KMS-11 (cell line): ENCODE measurements at regions not wholly inside any gene's neighbourhood (a gene's known extent, or its start where the extent isn't known, plus 50 kb on each side); places are given as distances from the start of the nearest gene placed in this dataset.
"Not testable (repeated sequence)": the region's sequence is repeated elsewhere in the genome, so short reads cannot be mapped to it uniquely, and the experiment has no call there.

Experiments used
- H2AFZ ChIP-seq: fragments of 200-600 bp; sonication (generic); 2 replicates; pipeline ENCODE4 v1.6.1; 2016; ENCODE audit warnings: antibody characterized with exemption, mixed run types, low read depth
- H3K27ac ChIP-seq: fragments of 200-600 bp; sonication (generic); 2 replicates; pipeline ENCODE4 v1.6.1; 2016; ENCODE audit warnings: mild to moderate bottlenecking, mixed run types
- H3K27me3 ChIP-seq: fragments of 200-600 bp; sonication (generic); 2 replicates; pipeline ENCODE4 v1.6.1; 2017; ENCODE audit warnings: mild to moderate bottlenecking, low read depth, mixed run types, moderate library complexity; ENCODE audit not compliant: insufficient read depth
- H3K36me3 ChIP-seq: fragments of 200-600 bp; sonication (generic); 2 replicates; pipeline ENCODE4 v1.6.1; 2017; ENCODE audit warnings: mild to moderate bottlenecking, mixed run types; ENCODE audit not compliant: insufficient read depth
- H3K4me1 ChIP-seq: fragments of 200-600 bp; sonication (generic); 2 replicates; pipeline ENCODE4 v1.6.1; 2016; ENCODE audit warnings: mild to moderate bottlenecking, low read depth, mixed run types; ENCODE audit not compliant: poor library complexity, severe bottlenecking
- H3K4me2 ChIP-seq: fragments of 200-600 bp; sonication (generic); 2 replicates; pipeline ENCODE4 v1.7.0; 2016; ENCODE audit warnings: mild to moderate bottlenecking, mixed run types
- H3K4me3 ChIP-seq: fragments of 200-600 bp; sonication (generic); IDR thresholded peaks from 2 replicates; pipeline ENCODE4 v1.6.1; 2017; ENCODE audit warnings: low read depth, low read length, mixed read lengths; ENCODE audit not compliant: insufficient read depth
- H3K79me2 ChIP-seq: fragments of 200-600 bp; sonication (generic); 2 replicates; pipeline ENCODE4 v1.6.1; 2016; ENCODE audit warnings: low read depth, mixed run types; ENCODE audit not compliant: insufficient read depth
- H3K9ac ChIP-seq: fragments of 200-600 bp; sonication (generic); 2 replicates; pipeline ENCODE4 v1.6.1; 2016; ENCODE audit warnings: mild to moderate bottlenecking, mixed run types
- H4K20me1 ChIP-seq: fragments of 200-600 bp; sonication (generic); 2 replicates; pipeline ENCODE4 v1.6.1; 2016; ENCODE audit warnings: mild to moderate bottlenecking, mixed run types; ENCODE audit not compliant: insufficient read depth
- CTCF ChIP-seq: fragments of 200-600 bp; sonication (generic); conservative IDR thresholded peaks from 2 replicates; pipeline ENCODE4 v1.6.1; 2017; ENCODE audit warnings: low read depth, mild to moderate bottlenecking, antibody characterized with exemption, low read length, moderate library complexity, mixed read lengths

- no peak overlapping the region for H3K27ac ChIP-seq
- peak overlapping the region; percentile 5; the same call in 1 of the 2 replicates for H3K4me2 ChIP-seq
- no peaks in the 10 kb centered on the region for H3K27me3 ChIP-seq
- TF ChIP-seq CTCF: no peak
- 0 out of 2 replicates have a peak overlapping the region, but pooled peaks have one; percentile 10 for H2AFZ ChIP-seq
- H3K4me3 ChIP-seq: no peak overlapping the region
- no peak overlapping the region for H3K9ac ChIP-seq
- no peaks in the 10 kb centered on the region for H4K20me1 ChIP-seq
- no peaks in the 10 kb centered on the region for H3K36me3 ChIP-seq
- no peaks in the 10 kb centered on the region for H3K4me1 ChIP-seq
- no peaks in the 10 kb centered on the region for H3K79me2 ChIP-seq
Measured at GRCh38 chrX:95950679-95951078, 734.0 kb upstream of the DIAPH2 start.

- H3K79me2 ChIP-seq: no peaks in the 10 kb centered on the region
- H3K4me1 ChIP-seq: no peaks in the 10 kb centered on the region
- no peaks in the 10 kb centered on the region for H3K27me3 ChIP-seq
- no peak overlapping the region for H3K27ac ChIP-seq
- H3K9ac ChIP-seq: no peak overlapping the region
- H3K4me2 ChIP-seq: no peak overlapping the region
- TF ChIP-seq CTCF: no peak
- H2AFZ ChIP-seq: no peak overlapping the region
- H3K36me3 ChIP-seq: no peaks in the 10 kb centered on the region
- no peak overlapping the region for H3K4me3 ChIP-seq
- H4K20me1 ChIP-seq: no peaks in the 10 kb centered on the region
Measured at GRCh38 chrX:95953564-95953963, 731.1 kb upstream of the DIAPH2 start.

GRCh38 chrX:95956745-95957144, 727.9 kb upstream of the DIAPH2 start:
- Histone ChIP-seq H3K27me3 (no peaks in the 10 kb centered on the region), H3K4me3 (no peak overlapping the region), H2AFZ (no peak overlapping the region), H4K20me1 (no peaks in the 10 kb centered on the region), H3K9ac (no peak overlapping the region), H3K4me1 (no peaks in the 10 kb centered on the region), H3K79me2 (no peaks in the 10 kb centered on the region), H3K27ac (no peak overlapping the region), H3K36me3 (no peaks in the 10 kb centered on the region), H3K4me2 (no peak overlapping the region)
- no peak for TF ChIP-seq CTCF

- H3K9ac ChIP-seq, H3K27me3 ChIP-seq, H3K4me2 ChIP-seq, H3K36me3 ChIP-seq, H4K20me1 ChIP-seq, H2AFZ ChIP-seq, H3K27ac ChIP-seq, H3K79me2 ChIP-seq, H3K4me1 ChIP-seq, H3K4me3 ChIP-seq: not testable (repeated sequence)
Measured at GRCh38 chrX:95973456-95974095, 711.1 kb upstream of the DIAPH2 start.

GRCh38 chrX:95974096-95974470, 710.6 kb upstream of the DIAPH2 start:
- Histone ChIP-seq H3K79me2 (no peaks in the 10 kb centered on the region), H4K20me1 (no peaks in the 10 kb centered on the region), H3K27me3 (no peaks in the 10 kb centered on the region), H3K27ac (no peak overlapping the region), H3K4me1 (no peaks in the 10 kb centered on the region), H3K36me3 (no peaks in the 10 kb centered on the region), H3K4me3 (no peak overlapping the region), H2AFZ (no peak overlapping the region), H3K4me2 (no peak overlapping the region), H3K9ac (no peak overlapping the region)
- TF ChIP-seq CTCF: no peak
